Endothelial cell of umbilical vein (primary cell): ENCODE measurements at regions not wholly inside any gene's neighbourhood (a gene's known extent, or its start where the extent isn't known, plus 50 kb on each side); places are given as distances from the start of the nearest gene placed in this dataset.

ENCODE experiments used
- BruUV-seq: library from RNA; stranded (reverse); fragments of 400-500 nt; replicated peaks from 2 replicates; lab custom pipeline; 2021; lab: Mats Ljungman, UMichigan
- CTCF ChIA-PET: fragments of 300-600, 350-600 bp; sonication (Branson Sonifier 250); formaldehyde crosslinking; loops from one replicate; lab custom pipeline; 2021; ENCODE audit warnings: antibody characterized with exemption, inconsistent platforms; lab: Charles Lee
- POLR2A ChIA-PET: fragments of 300-600, 350-600 bp; sonication (Branson Sonifier 250); formaldehyde crosslinking; loops from one replicate; lab custom pipeline; 2021; ENCODE audit warnings: antibody characterized with exemption, inconsistent platforms; lab: Charles Lee
- DNase-seq: peaks from one replicate; pipeline ENCODE4 v3.0.0-alpha.2; 2011; ENCODE audit warnings: low read depth, low spot score
- FAIRE-seq: peaks from 2 replicates; lab custom pipeline; 2011; peaks lifted over from hg19 to GRCh38; lab: Jason Lieb, UNC
- H2AFZ ChIP-seq: 2 replicates; pipeline ENCODE4 v1.6.0; 2012; ENCODE audit warnings: low read depth, low read length, control low read depth, inconsistent platforms
- H3K27ac ChIP-seq: 2 replicates; pipeline ENCODE4 v1.5.1; 2011; ENCODE audit warnings: low read depth, mild to moderate bottlenecking, control low read depth, low read length, moderate library complexity; ENCODE audit not compliant: insufficient read depth
- H3K27me3 ChIP-seq, 2 experiments: 2 replicates each; pipeline versions ENCODE4 v1.6.0 to v1.6.1; 2011; ENCODE audit warnings: low read length in 2 of 2, mixed read lengths in 1 of 2; ENCODE audit not compliant: control insufficient read depth in 2 of 2, insufficient read depth in 2 of 2
- H3K36me3 ChIP-seq, 2 experiments: 2 replicates in 1 of 2; 3 replicates in 1 of 2; pipeline ENCODE4 v1.5.1; 2011; ENCODE audit warnings: low read length in 2 of 2, mild to moderate bottlenecking in 1 of 2, moderate library complexity in 1 of 2; ENCODE audit not compliant: control insufficient read depth in 2 of 2, insufficient read depth in 2 of 2; ENCODE audit errors: extremely low read depth in 1 of 2
- H3K4me1 ChIP-seq: 3 replicates; pipeline ENCODE4 v1.5.1; 2011; ENCODE audit warnings: mild to moderate bottlenecking, low read length; ENCODE audit not compliant: control insufficient read depth, insufficient read depth; ENCODE audit errors: extremely low read depth
- H3K4me2 ChIP-seq: 2 replicates; pipeline ENCODE4 v1.6.1; 2011; ENCODE audit warnings: low read length, control low read depth, mixed read lengths; ENCODE audit not compliant: insufficient read depth
- H3K4me3 ChIP-seq, 3 experiments: fragments of 200-600 bp in 1 of 3; sonication (generic), shearing (Covaris generic) in 1 of 3; replicated peaks in 1 of 3; 2 replicates each; pipeline ENCODE4 v1.5.1; 2011 to 2016; ENCODE audit warnings: control low read depth in 3 of 3, low read length in 3 of 3, mild to moderate bottlenecking in 2 of 3, inconsistent platforms in 1 of 3, low read depth in 1 of 3, moderate library complexity in 1 of 3; ENCODE audit not compliant: insufficient read depth in 1 of 3
- H3K79me2 ChIP-seq: 2 replicates; pipeline ENCODE4 v1.6.0; 2012; ENCODE audit warnings: low read length, inconsistent platforms; ENCODE audit not compliant: control insufficient read depth, insufficient read depth
- H3K9ac ChIP-seq: replicated peaks from 2 replicates; pipeline ENCODE3; 2011; ENCODE audit warnings: low read length, control low read depth; ENCODE audit not compliant: insufficient read depth; ENCODE audit errors: extremely low read depth
- H3K9me1 ChIP-seq: replicated peaks from 3 replicates; pipeline ENCODE4 v1.6.0; 2011; ENCODE audit warnings: mild to moderate bottlenecking, low read length; ENCODE audit not compliant: control insufficient read depth, insufficient read depth; ENCODE audit errors: extremely low read depth
- H3K9me3 ChIP-seq: replicated peaks from 2 replicates; pipeline ENCODE4 v1.5.1; 2012; ENCODE audit warnings: low read length, inconsistent platforms; ENCODE audit not compliant: control insufficient read depth, insufficient read depth
- H4K20me1 ChIP-seq: replicated peaks from 2 replicates; pipeline ENCODE3; 2011; ENCODE audit warnings: mild to moderate bottlenecking, low read length; ENCODE audit not compliant: control insufficient read depth, insufficient read depth; ENCODE audit errors: extremely low read depth
- EZH2 ChIP-seq: IDR thresholded peaks from 2 replicates; pipeline ENCODE4 v1.6.1; 2012; ENCODE audit warnings: borderline replicate concordance, low read depth, mild to moderate bottlenecking, moderate library complexity, low read length, inconsistent platforms; ENCODE audit not compliant: severe bottlenecking
- FOS ChIP-seq: IDR thresholded peaks from 2 replicates; pipeline ENCODE4 v1.6.1; 2011; ENCODE audit warnings: mild to moderate bottlenecking, low read length, moderate library complexity, borderline replicate concordance; ENCODE audit not compliant: insufficient read depth
- GATA2 ChIP-seq: IDR thresholded peaks from 2 replicates; pipeline ENCODE4 v1.7.0; 2011; ENCODE audit warnings: low read depth, mild to moderate bottlenecking, moderate library complexity, mixed read lengths, low read length; ENCODE audit not compliant: insufficient read length, insufficient read depth
- JUN ChIP-seq: IDR thresholded peaks from 2 replicates; pipeline ENCODE4 v1.6.1; 2011; ENCODE audit warnings: borderline replicate concordance, low read depth; ENCODE audit not compliant: insufficient read length, insufficient read depth
- MYC ChIP-seq: IDR thresholded peaks from one replicate; pipeline ENCODE4 v1.6.1; 2011; ENCODE audit warnings: mild to moderate bottlenecking, low read depth, low read length
- POLR2A ChIP-seq: IDR thresholded peaks from 2 replicates; pipeline ENCODE4 v1.6.1; 2012; ENCODE audit warnings: low read depth, mild to moderate bottlenecking, control low read depth, low read length
- POLR2AphosphoS5 ChIP-seq: IDR thresholded peaks from 2 replicates; pipeline ENCODE4 v1.6.1; 2012; ENCODE audit warnings: low read depth, mild to moderate bottlenecking, control low read depth, low read length, moderate library complexity; ENCODE audit not compliant: insufficient read depth
- dilution Hi-C: fragments of 300-500 bp; cut with MboI; formaldehyde crosslinking; loops from one replicate; pipeline ENCODE4 v1.15.0; 2019; ENCODE audit warnings: low sequenced_read_pairs; ENCODE audit not compliant: extremely low pct_ligation_motif_present
- intact Hi-C: fragments of 100-400 bp; cut with micrococcal nuclease; formaldehyde crosslinking; loops from one replicate; pipeline ENCODE4 v1.10.0; 2022
- TF ChIP-seq, protein P1 (sequence below), 2 donors: IDR thresholded peaks; 1 replicate in 1 of 2; 2 replicates in 1 of 2; pipeline ENCODE4 v1.5.1; 2011; ENCODE audit warnings: low read length in 2 of 2, mild to moderate bottlenecking in 2 of 2, moderate library complexity in 2 of 2, control low read depth in 1 of 2, inconsistent platforms in 1 of 2, low read depth in 1 of 2; ENCODE audit not compliant: insufficient read depth in 1 of 2; ENCODE audit errors: extremely low read depth in 1 of 2
- TF ChIP-seq, protein P2 (sequence below): IDR thresholded peaks from 2 replicates; pipeline ENCODE4 v1.6.1; 2011; ENCODE audit not compliant: insufficient read depth, insufficient read length

DNA sequence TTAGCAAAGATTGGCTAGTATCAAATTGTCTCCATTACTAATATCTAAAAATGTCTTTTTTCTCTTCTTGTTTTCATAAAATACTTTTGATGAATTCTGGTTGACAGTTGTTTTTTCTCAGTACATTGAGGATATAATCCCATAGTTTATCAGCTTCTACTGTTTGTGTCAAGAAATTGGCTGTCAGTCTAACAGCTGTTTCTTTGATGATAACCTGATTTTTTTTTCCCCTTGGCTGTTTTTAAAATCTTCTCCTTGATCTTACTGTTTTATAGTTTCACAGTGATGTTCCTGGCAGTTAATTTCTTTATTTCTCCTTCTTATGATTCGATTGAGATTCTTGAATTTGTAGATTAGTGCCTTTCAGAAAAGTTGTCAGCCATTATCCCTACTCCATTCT, 315.3 kb upstream of the PMFBP1 start:
- Histone ChIP-seq H3K36me3 (no peaks in the 10 kb centered on the region), H3K4me3 (no peak overlapping the region), H3K4me2 (no peak overlapping the region), H3K27me3 (no peaks in the 10 kb centered on the region), H3K9ac (no peak overlapping the region), H3K9me1 (no peaks in the 10 kb centered on the region), H3K27ac (no peak overlapping the region), H3K79me2 (no peaks in the 10 kb centered on the region), H3K9me3 (no peaks in the 10 kb centered on the region), H3K4me1 (peaks cover 10% of the 10 kb centered on the region), H2AFZ (no peak overlapping the region), H4K20me1 (no peaks in the 10 kb centered on the region)
- ChIA-PET POLR2A (no interaction called here), CTCF (interaction anchor here (1.0 kb wide), 1 partner anchor 13 kb away, joined by 3 read pairs; no protein-coding TSS in a partner anchor)
- FAIRE-seq (no peak), DNase-seq (no peak)
- dilution Hi-C loops = no loop called here
- no TSS peak for BruUV-seq
- TF ChIP-seq JUN (no peak), GATA2 (no peak), EZH2 (no peak)
- TF ChIP-seq, protein P1, sequence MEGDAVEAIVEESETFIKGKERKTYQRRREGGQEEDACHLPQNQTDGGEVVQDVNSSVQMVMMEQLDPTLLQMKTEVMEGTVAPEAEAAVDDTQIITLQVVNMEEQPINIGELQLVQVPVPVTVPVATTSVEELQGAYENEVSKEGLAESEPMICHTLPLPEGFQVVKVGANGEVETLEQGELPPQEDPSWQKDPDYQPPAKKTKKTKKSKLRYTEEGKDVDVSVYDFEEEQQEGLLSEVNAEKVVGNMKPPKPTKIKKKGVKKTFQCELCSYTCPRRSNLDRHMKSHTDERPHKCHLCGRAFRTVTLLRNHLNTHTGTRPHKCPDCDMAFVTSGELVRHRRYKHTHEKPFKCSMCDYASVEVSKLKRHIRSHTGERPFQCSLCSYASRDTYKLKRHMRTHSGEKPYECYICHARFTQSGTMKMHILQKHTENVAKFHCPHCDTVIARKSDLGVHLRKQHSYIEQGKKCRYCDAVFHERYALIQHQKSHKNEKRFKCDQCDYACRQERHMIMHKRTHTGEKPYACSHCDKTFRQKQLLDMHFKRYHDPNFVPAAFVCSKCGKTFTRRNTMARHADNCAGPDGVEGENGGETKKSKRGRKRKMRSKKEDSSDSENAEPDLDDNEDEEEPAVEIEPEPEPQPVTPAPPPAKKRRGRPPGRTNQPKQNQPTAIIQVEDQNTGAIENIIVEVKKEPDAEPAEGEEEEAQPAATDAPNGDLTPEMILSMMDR (IDR thresholded peaks at IDR 0.05; ENCODE audit: extremely low read depth in 1 of 2, insufficient read depth in 1 of 2, low read depth in 1 of 2, low read length in 2 of 2) = no peak
- intact Hi-C loops = no loop called here

DNA sequence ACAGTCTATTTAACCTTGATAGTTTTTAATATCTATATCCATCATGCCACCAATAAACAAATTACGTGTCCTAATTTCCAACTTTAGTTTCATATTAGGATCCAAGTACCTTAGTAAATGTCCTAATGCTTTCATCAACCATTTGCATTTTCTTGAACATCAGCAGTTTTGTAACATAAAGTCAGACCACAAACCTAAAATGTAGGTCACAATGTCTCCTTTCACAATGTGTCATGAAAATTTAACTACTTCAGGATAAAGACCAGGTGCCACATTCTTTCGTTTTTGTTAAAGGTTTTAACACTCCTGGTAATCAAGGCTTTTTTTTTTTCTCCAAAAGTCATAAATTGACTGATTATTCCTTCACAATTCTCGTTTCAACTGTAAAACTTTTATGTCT, 310.7 kb upstream of the PMFBP1 start:
- intact Hi-C loops = loop anchor here (2.0 kb wide), 1 partner anchor 586 kb away; no protein-coding TSS in a partner anchor
- H3K27me3 ChIP-seq = no peaks in the 10 kb centered on the region
- dilution Hi-C loops = no loop called here
- ChIA-PET POLR2A (no interaction called here), CTCF (interaction anchor here (1.1 to 1.7 kb wide), 2 partner anchors 83 kb away, joined by 3 to 4 read pairs; no protein-coding TSS in a partner anchor)
- H3K27ac ChIP-seq = no peak overlapping the region
- no peaks in the 10 kb centered on the region for H4K20me1 ChIP-seq
- TF ChIP-seq MYC = no peak
- no peak for TF ChIP-seq POLR2A
- TF ChIP-seq EZH2 = no peak
- no peak for TF ChIP-seq JUN
- TF ChIP-seq, protein P2, sequence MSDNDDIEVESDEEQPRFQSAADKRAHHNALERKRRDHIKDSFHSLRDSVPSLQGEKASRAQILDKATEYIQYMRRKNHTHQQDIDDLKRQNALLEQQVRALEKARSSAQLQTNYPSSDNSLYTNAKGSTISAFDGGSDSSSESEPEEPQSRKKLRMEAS = no peak
- no peak for TF ChIP-seq GATA2
- TF ChIP-seq POLR2AphosphoS5 = no peak
- TF ChIP-seq FOS = no peak
- TF ChIP-seq, protein P1 (IDR thresholded peaks at IDR 0.05; ENCODE audit: extremely low read depth in 1 of 2, insufficient read depth in 1 of 2, low read depth in 1 of 2, low read length in 2 of 2) = no peak
- H3K9me3 ChIP-seq = no peaks in the 10 kb centered on the region
- no peak for DNase-seq
- H3K79me2 ChIP-seq = no peaks in the 10 kb centered on the region
- H3K9ac ChIP-seq = no peak overlapping the region
- H3K4me3 ChIP-seq = no peak overlapping the region
- no peak overlapping the region for H2AFZ ChIP-seq
- no TSS peak for BruUV-seq
- FAIRE-seq = no peak
- peak overlapping the region; percentile 2 for H3K4me2 ChIP-seq
- H3K36me3 ChIP-seq = no peaks in the 10 kb centered on the region
- H3K4me1 ChIP-seq = peaks cover 27% of the 10 kb centered on the region
- H3K9me1 ChIP-seq = no peaks in the 10 kb centered on the region
